ENCODE measurements at regions not wholly inside any gene's neighbourhood (a gene's known extent, or its start where the extent isn't known, plus 50 kb on each side); places are given as distances from the start of the nearest gene placed in this dataset.
"Not testable (repeated sequence)": the region's sequence is repeated elsewhere in the genome, so short reads cannot be mapped to it uniquely, and the experiment has no call there.

DNA sequence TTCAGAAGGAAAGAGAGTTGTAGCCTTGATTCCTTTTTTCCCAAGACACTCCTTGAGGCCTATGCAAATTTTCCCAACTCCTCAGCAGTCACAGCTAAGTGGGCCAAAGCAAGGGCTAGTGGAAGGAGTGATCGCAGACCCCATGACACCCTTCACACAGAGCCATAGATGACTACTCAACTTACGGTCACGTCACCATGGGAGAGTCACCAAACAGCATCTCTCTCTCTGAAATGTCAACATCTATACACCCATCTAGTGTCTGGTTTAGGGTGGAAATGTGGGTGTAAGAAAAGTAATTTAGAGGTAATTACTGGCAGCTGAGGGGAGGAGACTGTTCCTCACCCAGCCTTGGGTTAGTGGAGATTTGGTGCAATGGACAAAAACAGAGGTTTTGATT is 109.7 kb upstream of the CRYM start:
- not testable (repeated sequence) for TF ChIP-seq CTCF, POLR2A (IDR thresholded peaks at IDR 0.05)
